Skeletal muscle cell (primary cell): ENCODE measurements at regions not wholly inside any gene's neighbourhood (a gene's known extent, or its start where the extent isn't known, plus 50 kb on each side); places are given as distances from the start of the nearest gene placed in this dataset.

Experiments
- DNase-seq: peaks from one replicate; pipeline ENCODE4 v3.0.0-alpha.2; 2010; ENCODE audit warnings: low read depth
- H3K4me3 ChIP-seq: 2 replicates; pipeline ENCODE4 v1.5.1; 2011; ENCODE audit warnings: low read depth, mild to moderate bottlenecking, control low read depth, low read length, moderate library complexity

GRCh38 chr17:12510535-12510934 is 155.2 kb upstream of the MYOCD start:
- H3K4me3 ChIP-seq: no peak overlapping the region
- peak; percentile 25 for DNase-seq

- no peak overlapping the region for H3K4me3 ChIP-seq
- no peak for DNase-seq
Observed at GRCh38 chr17:12512694-12513355, 152.9 kb upstream of the MYOCD start.

- DNase-seq: no peak
- no peak overlapping the region for H3K4me3 ChIP-seq
Observed at GRCh38 chr17:12514596-12514995, 151.1 kb upstream of the MYOCD start.

- no peak for DNase-seq
- no peak overlapping the region for H3K4me3 ChIP-seq
Observed at GRCh38 chr17:12519956-12520594, 145.6 kb upstream of the MYOCD start.

GRCh38 chr17:12521416-12521815 is 144.3 kb upstream of the MYOCD start:
- H3K4me3 ChIP-seq: no peak overlapping the region
- no peak for DNase-seq

GRCh38 chr17:12522336-12522735 is 143.4 kb upstream of the MYOCD start:
- no peak for DNase-seq
- H3K4me3 ChIP-seq: no peak overlapping the region

GRCh38 chr17:12522743-12523183 is 142.9 kb upstream of the MYOCD start:
- DNase-seq: peak; percentile 84
- H3K4me3 ChIP-seq: no peak overlapping the region

- no peak overlapping the region for H3K4me3 ChIP-seq
- no peak for DNase-seq
Observed at GRCh38 chr17:12523244-12523643, 142.4 kb upstream of the MYOCD start.

- H3K4me3 ChIP-seq: no peak overlapping the region
- no peak for DNase-seq
Observed at GRCh38 chr17:12528036-12528435, 137.7 kb upstream of the MYOCD start.

GRCh38 chr17:12530161-12530560 is 135.5 kb upstream of the MYOCD start:
- no peak overlapping the region for H3K4me3 ChIP-seq
- no peak for DNase-seq

GRCh38 chr17:12536021-12536420 is 129.7 kb upstream of the MYOCD start:
- no peak for DNase-seq
- no peak overlapping the region for H3K4me3 ChIP-seq

GRCh38 chr17:12536472-12536871 is 129.2 kb upstream of the MYOCD start:
- no peak overlapping the region for H3K4me3 ChIP-seq
- no peak for DNase-seq

- H3K4me3 ChIP-seq: no peak overlapping the region
- no peak for DNase-seq
Observed at GRCh38 chr17:12537436-12537835, 128.3 kb upstream of the MYOCD start.

- H3K4me3 ChIP-seq: no peak overlapping the region
- DNase-seq: no peak
Observed at GRCh38 chr17:12538003-12538402, 127.7 kb upstream of the MYOCD start.

GRCh38 chr17:12545877-12546513 is 119.7 kb upstream of the MYOCD start:
- no peak overlapping the region for H3K4me3 ChIP-seq
- no peak for DNase-seq

GRCh38 chr17:12546983-12547382 is 118.7 kb upstream of the MYOCD start:
- H3K4me3 ChIP-seq: no peak overlapping the region
- no peak for DNase-seq

GRCh38 chr17:12547831-12548230 is 117.9 kb upstream of the MYOCD start:
- DNase-seq: no peak
- H3K4me3 ChIP-seq: no peak overlapping the region

- DNase-seq: no peak
- no peak overlapping the region for H3K4me3 ChIP-seq
Observed at GRCh38 chr17:12548558-12548957, 117.1 kb upstream of the MYOCD start.

GRCh38 chr17:12549499-12550041 is 116.1 kb upstream of the MYOCD start:
- H3K4me3 ChIP-seq: no peak overlapping the region
- no peak for DNase-seq

- DNase-seq: no peak
- no peak overlapping the region for H3K4me3 ChIP-seq
Observed at GRCh38 chr17:12553625-12554024, 112.1 kb upstream of the MYOCD start.

- no peak for DNase-seq
- no peak overlapping the region for H3K4me3 ChIP-seq
Observed at GRCh38 chr17:12554251-12554650, 111.4 kb upstream of the MYOCD start.
